Stimulated activated CD4-positive, alpha-beta T cell treated with anti-CD3 and anti-CD28 coated beads, Interleukin-15, amount 100 ng/mL, for 48 hours (primary cell): ENCODE measurements at regions not wholly inside any gene's neighbourhood (a gene's known extent, or its start where the extent isn't known, plus 50 kb on each side); places are given as distances from the start of the nearest gene placed in this dataset.
"Not testable (repeated sequence)": the region's sequence is repeated elsewhere in the genome, so short reads cannot be mapped to it uniquely, and the experiment has no call there.

Experiments
- DNase-seq, 2 donors: peaks; one replicate each; pipeline ENCODE4 v3.0.0-alpha.2; 2020; ENCODE audit warnings: low read depth in 2 of 2

GRCh38 chr4:179112441-179113170 lies 1670.4 kb upstream of the AGA start:
- no peak for DNase-seq

DNA sequence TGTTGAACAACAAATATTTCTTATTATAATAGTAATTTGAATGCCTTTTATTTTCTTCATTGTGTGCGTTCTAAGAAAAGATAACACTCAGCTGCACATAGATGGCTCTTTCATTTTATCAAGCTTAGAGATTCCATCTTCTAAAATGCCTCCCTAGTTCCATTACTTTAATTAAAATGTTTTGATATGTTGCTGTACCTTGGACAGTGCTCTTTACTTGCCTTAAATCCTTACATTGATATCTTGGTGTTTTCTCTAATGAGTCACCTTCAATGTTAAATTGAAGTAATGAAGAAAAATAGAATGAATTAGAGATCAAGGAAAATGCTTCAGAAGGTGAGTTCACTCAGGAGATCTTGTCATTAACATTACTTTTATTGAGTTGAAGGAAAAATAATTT lies 1672.4 kb upstream of the AGA start:
- DNase-seq, result no peak

GRCh38 chr4:179116011-179116410 lies 1673.8 kb upstream of the AGA start:
- DNase-seq, result no peak

- DNase-seq, result no peak
Measured at GRCh38 chr4:179116581-179116980, 1674.3 kb upstream of the AGA start.

GRCh38 chr4:179123084-179123483 lies 1680.8 kb upstream of the AGA start:
- DNase-seq, result no peak

GRCh38 chr4:179124419-179124818 lies 1682.2 kb upstream of the AGA start:
- DNase-seq, result no peak

GRCh38 chr4:179124957-179125356 lies 1682.7 kb upstream of the AGA start:
- no peak for DNase-seq

GRCh38 chr4:179125870-179126269 lies 1683.6 kb upstream of the AGA start:
- no peak for DNase-seq

DNA sequence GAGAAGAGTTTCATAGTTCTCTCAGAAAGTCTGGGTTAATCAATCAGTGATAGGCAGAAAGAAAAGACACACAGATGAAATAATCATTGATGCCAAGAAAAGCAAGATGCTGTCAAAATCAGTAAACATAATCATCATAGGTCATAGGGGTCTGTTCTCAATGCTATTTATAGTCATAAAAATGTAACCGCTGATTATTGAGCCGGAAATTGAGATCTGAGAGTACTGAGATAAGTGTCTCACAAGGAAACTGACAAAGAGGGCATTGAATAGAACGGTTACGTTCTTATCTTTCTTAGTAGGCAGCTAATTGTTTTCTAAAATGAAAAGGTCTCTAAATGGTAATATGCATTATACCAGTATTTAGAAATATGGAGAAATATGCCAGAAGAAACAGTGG lies 1686.1 kb upstream of the AGA start:
- no peak for DNase-seq

GRCh38 chr4:179130122-179130714 lies 1688.0 kb upstream of the AGA start:
- no peak for DNase-seq

GRCh38 chr4:179145746-179146525 lies 1703.7 kb upstream of the AGA start:
- no peak for DNase-seq

- no peak for DNase-seq
Measured at GRCh38 chr4:179151770-179152169, 1709.5 kb upstream of the AGA start.

GRCh38 chr4:179163147-179163546 lies 1720.9 kb upstream of the AGA start:
- DNase-seq, result no peak

DNA sequence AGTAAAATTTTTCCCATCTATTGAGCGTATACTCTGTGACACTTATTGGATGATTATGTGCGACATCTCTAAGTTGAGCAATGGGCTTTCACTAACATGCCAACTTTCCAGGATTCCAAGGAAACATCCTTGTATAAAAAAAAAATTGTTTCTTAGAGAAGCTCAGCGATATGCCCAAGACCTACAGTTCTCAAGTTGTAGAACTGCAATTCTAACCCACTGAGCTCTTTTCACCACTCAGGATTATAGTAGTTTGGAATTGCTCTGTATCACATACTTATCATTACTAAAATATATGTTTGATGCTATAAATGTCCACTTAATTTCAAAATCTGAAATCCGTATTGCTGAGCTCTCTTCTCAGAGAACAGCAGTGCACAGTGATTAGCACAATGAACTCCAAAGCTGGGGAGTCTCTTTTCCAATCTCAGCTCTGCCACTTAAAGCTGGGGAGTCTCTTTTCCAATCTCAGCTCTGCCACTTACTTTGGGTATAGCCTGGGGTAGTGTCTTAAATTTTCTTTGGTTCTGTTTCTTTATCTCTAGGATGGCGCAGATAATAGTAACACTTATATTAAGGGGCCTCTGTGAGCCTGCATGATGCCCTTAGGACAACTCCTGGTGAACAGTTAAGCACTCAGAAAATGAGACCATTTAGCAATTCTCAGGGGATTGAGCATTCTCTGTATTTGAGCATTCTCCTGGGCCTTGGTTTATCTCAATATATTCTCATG lies 1722.2 kb upstream of the AGA start:
- DNase-seq, result no peak

- no peak for DNase-seq
Measured at GRCh38 chr4:179165000-179165738, 1722.9 kb upstream of the AGA start.

GRCh38 chr4:179165862-179166261 lies 1723.6 kb upstream of the AGA start:
- DNase-seq, result no peak

DNA sequence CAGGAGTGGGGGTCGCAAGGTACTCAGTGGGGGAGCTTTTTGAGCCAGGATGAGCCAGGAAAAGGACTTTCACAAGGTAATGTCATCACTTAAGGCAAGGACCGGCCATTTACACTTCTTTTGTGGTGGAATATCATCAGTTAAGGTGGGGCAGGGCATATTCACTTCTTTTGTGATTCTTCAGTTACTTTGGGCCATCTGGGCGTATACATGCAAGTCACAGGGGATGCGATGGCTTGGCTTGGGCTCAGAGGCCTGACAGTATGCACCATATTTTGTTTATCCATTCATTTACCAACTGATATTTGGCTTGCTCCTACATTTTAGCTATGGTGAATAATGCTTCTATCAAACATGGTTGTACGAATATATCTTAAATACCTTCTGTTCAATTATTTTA lies 1728.1 kb upstream of the AGA start:
- not testable (repeated sequence) for DNase-seq

GRCh38 chr4:179182741-179183140 lies 1740.5 kb upstream of the AGA start:
- no peak for DNase-seq

DNA sequence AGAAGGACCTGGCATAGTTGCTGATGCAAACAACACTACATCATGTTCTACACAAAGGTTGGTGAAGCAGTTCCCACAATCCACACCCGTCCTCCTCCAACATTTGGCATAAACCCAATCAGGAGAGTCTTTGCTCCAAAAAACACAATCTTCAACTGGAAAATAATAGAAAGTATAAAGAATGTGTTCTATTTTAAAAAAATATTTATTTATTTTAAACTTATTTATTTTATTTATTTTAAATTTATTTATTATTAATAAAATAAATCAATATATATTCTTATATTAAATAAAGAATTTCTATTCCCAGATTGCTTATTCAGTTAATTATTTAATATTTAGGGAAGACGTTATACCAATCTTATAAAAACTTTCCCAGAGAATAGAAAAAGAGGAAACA lies 1753.7 kb upstream of the AGA start:
- no peak for DNase-seq

DNA sequence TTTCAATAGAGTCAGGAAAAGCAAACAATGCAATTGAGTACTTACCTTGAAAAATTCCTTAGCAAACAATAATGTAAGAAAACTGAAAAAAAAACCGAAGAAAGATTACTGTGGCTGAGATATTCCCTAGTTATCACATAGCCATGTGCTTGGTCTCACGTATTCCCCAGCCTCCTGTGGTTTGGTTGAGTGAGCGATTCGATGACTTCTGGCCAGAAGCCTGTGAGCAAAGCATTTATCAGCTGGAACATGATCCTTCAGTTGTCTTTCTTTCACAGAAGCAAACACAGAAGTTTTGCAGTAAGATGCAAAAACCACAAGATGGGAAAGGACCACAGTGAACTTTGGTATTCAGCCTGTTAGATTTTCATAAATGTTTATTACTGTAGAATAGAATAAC lies 1754.3 kb upstream of the AGA start:
- DNase-seq, result no peak

DNA sequence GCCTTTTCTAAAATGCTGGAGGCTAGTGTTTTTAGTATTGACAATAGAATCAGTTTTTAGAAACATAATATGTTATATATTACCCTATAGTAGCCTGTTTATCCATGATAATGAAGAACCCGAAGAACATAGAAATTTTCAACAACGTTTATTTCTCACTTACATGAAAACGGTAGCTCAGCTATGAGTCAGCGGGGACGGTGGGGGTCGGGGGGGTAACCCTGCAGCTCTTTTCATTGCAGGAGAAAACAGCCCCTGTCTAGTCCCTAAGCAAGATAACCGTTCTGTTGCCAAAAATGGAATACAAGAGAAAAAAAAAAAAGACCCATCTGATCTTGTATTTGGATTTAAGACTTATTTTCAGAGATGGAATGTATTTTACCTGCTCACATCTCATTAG lies 1758.4 kb upstream of the AGA start:
- no peak for DNase-seq

- no peak for DNase-seq
Measured at GRCh38 chr4:179225594-179225993, 1783.4 kb upstream of the AGA start.
